HG02642 (cell line): ENCODE measurements at regions not wholly inside any gene's neighbourhood (a gene's known extent, or its start where the extent isn't known, plus 50 kb on each side); places are given as distances from the start of the nearest gene placed in this dataset.
"Not testable (repeated sequence)": the region's sequence is repeated elsewhere in the genome, so short reads cannot be mapped to it uniquely, and the experiment has no call there.

Source experiments
- ATAC-seq: cut with Tn5 transposase; IDR thresholded peaks from one replicate; pipeline ENCODE4 v1.9.1; 2021; ENCODE audit warnings: mild to moderate bottlenecking; ENCODE audit not compliant: unreplicated experiment, poor library complexity

DNA sequence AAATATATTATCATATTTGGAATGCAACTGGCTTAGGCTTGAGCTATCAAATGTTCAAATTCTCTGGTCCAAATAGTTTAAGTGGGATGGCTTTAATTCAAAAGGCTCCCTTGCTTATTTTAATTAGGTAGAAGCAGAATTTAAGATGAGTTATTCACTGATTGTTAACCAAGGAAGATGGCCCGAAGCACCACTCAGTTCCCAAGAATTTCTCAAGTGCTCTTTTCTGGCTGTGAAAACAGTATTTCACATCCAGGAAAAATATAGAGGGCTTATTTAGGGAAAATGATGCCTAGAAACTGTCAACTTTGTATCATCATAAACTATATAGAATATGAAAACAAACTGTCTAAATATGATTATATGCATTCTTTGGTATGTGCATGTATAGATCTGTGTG is 246.5 kb upstream of the SFRP2 start:
- no peak for ATAC-seq

DNA sequence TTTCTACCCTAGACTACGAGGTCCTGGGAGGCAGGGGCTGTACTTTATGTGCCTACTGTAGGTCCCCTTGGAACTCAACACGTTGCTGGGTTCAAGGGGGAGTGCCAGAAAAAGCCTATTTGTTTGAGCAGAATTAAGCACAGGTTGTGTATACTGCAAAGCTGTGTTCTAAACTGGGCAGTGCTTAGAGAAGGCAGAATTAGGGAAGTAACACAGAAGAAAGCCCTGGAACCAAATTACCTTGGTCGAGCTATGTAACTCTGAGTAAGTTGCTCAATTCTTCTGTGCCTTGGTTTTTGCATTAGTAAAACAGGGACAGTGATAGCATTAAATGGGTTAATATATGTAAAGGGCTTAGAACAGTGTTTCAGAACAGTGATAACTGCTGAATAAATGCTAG is 245.0 kb upstream of the SFRP2 start:
- no peak for ATAC-seq

DNA sequence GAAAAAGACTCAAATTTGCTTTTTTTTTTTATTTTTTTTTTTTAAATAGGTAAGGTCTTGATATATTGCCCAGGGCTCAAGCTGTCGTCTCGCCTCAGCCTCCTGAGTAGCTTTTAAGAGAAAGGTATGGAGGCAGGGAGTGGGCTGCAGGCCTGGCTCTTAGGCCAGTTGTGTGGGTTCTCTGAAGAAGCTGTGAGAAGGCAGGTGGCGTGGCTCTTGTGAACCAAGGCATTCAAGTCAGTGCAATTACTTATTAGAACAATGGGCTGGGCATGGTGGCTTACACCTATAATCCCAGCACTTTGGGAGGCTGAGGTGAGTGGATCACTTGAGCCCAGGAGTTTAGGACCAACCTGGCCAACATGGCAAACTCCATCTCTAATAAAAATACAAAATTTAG is 244.0 kb upstream of the SFRP2 start:
- no peak for ATAC-seq

DNA sequence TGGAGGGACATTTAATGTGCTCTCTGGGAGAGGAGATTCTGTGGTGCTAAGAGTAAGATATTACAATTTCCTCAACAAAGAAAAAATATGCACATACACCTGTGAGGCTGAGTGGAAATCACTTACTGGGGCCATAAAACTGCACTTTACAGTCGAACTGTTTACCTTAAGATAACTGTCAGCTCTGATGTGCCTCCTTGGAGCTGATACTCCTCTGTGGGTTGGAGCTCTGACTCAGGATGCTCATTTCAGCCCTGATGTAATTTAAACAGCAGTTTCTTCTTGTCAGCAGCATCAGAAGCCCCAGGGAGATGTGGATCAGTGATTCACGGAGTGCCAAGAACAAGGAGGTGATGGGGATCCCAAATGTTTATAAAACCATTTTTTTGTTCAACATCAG is 241.9 kb upstream of the SFRP2 start:
- no peak for ATAC-seq

DNA sequence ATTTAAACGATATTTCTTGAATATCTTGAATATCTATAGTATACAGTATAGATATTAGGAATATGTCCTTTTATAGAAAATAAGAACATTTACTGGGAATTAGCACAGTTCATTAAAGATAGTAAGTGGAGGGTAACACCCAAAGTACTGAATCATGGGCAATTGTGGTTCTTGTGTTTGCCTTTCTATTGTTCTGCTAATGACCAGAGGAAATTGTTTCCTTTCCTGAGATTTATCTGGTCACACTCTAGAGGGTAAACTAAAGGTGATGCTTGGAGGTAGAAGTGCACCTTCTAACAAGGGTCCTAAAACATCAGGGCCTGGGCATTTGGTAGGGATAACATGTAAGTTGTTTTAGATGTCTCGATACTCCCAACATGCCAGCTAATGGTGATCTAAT is 241.3 kb upstream of the SFRP2 start:
- ATAC-seq = no peak

DNA sequence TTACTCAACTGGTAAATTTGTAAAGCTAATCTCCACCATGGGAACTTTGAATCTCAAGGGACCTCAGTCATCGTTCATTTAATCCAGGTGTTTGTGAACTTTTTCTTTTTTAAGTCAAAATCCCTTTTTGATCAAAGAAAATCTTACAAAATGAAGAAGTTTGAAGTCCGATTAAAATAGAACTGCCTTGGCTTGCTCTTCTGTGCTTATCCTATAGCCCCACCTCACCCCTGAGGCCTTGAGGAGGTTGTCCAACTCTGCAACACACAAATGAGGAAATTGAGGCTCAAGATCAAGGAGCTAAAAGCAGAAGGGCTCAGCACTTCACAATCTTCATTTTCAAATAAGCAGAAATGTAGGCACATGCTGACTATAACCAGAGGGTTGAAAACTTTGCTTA is 240.3 kb upstream of the SFRP2 start:
- no peak for ATAC-seq

DNA sequence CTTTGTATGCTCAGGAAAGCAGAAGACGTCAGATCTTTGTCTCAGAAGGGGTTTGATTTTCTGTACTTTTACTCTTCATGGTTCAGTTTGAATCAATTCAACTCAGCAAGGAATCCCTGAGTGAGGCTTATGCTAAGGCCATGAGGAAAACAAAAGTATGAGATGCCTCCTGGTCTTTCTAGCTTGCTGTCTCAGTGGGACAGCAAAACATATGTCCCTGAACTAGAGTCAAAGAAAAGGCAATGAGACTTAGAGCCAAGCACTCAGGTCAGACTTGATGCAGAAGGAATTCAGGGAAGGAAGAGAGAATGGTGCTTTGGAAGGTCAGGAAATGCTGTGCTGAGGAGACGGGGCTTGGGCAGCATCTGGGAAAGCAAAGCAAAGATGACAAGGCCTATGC is 236.2 kb upstream of the SFRP2 start:
- no peak for ATAC-seq

DNA sequence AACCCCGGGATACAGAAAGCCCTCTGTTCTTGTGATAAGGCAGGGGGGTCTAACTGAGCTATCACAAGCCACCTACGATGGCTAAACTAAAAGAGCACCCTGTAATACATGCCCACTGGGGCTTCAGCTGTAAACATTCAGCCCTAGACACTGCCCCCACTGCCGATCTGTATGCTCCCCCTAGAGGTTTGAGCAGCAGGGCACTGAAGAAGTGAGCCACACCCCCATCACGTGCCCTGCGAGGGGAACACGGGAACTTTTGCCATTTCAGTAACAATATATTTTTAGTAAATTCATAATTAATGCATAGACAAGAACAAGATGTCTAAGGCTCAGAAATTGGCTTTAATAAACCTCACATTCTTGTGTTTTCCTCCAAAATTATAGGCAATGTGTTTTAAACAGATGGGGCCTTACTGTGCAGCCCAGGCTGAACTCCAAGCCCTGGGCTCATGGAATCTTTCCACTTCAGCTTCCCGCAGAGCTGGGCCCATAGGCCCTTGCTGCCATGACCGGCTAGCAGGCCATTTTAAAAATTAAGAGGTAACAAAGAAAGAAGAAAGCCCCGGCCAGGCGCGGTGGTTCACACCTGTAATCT is 235.3 kb upstream of the SFRP2 start:
- ATAC-seq = no peak

DNA sequence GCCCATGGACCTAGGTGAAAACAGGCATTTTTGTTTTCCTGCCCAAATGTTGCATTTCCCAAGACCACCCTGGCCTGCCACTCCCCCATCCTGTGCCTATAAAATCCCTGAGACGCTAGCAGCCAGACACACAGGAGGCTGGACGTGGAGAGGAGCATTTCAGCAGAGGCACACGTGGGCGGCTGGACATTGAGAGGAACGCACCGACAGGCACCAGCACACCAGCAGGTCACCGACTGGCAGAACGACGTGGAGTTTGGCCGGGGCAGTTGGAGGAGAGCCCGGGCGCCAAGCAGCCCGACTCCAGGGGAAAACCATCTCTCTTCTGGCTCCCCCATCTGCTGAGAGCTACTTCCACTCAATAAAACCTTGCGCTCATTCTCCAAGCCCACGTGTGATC is 234.8 kb upstream of the SFRP2 start:
- not testable (repeated sequence) for ATAC-seq

DNA sequence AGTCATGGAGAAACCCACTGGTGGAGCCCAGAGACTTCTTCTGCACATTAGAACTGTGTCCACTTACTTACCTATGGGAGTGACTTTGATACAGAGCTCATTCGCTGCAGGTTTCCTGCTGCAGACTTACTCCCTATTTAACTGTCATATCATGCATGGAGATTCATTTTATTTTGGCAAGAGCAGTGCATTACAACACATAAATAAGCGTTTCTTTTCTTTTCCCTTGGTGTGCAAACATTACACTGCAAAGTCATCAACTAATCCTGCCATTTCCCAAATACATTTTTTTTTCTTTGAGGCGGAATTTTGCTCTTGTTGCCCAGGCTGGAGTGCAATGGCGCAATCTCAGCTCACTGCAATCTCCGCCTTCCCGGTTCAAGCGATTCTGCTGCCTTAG is 230.9 kb upstream of the SFRP2 start:
- no peak for ATAC-seq

DNA sequence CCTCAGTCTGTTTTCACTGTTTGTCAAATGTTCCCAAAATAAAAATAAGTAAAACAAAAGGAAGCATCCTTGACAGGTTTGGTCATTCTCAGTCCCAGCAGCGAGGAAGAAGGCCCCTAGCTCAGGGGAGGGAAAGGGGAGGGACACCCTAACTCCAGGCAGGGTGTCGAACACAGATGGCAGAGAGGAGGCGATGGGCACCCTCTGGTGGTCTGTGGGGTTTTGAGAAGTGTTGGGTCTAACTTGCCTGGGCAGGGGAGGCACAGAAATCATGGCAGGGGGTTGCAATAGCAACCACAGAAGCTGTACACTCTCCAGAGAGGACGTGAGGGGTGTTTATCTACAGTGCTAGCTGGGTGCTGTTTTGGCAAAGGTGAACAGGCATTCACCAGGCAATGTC is 229.8 kb upstream of the SFRP2 start:
- ATAC-seq = no peak

DNA sequence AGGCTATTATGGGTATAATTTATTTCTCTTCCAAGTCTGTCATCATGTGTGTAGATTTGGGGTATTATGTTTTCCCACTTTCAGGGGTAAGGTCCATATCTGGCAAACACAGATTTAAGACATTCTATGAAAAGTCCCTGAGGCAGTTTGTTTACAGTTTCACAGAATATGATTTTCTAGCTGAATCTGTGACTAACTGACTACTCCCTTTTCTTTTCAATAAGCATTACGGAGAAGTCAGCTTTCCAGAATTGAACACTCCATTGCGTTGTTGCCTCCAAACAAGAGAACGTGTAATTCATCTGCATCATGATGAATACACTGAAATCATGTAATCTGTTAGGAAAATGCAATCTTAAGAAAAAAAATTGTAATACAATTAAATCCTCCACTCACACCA is 226.7 kb upstream of the SFRP2 start:
- ATAC-seq = no peak

DNA sequence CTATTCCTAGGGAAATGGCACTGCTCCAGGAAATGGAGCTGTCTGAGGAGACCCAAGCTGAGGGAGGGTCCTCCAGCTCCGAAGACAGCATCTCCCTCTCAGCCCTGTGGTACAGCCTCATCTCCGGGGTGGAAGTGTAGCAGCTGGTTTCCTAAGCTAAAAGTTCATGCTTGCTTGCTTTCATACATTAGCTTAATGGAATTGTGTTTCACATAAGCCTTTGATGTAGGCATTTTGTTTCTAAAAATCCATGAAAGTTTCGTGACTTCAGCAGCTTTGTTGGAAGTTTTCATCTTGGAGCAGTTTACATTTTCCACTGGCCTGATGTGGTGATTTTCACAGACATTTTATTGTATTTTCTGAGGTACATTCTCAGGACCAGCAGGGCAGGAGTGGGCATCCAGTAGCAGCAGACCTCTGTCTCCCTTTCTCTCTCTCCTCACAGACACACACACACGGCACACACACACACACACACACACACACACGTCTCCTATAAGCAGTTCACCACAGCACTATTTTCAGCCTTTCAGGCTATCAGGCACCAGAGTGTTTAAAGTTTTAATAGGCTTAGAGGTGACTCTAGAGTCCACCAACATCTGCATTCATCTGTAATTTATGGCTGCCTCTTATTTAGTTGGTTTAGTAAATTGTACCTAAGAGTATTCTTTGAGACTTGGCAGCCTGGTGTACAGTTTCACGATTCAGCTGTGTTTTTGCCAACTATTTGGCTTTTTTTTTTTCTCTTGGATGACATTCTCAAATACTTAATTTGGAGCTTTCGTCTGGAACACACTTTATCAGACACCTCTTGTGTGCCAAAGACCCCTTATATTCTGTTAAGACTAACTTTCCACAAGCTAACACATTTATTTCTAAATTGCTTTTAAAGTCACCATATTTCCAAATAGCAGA is 225.8 kb upstream of the SFRP2 start:
- ATAC-seq = no peak

DNA sequence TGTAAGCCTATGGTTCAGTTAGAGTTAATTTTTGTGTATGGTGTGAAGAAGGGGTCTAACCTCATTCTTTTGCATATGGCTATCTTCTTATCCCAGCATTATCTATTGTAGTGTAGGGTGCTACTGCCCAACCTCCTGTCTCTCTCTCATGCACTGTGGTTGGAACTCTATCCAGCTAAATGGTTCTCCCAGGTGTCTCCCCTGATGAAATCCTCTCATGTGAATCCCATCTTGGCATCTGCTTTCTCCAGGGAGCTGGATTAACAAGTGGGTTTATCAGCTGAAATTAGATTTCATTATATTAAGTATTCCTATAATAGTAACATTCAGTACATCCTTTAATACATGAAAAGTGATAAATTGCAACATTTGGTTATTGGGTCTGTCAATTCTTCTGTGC is 224.7 kb upstream of the SFRP2 start:
- no peak for ATAC-seq

DNA sequence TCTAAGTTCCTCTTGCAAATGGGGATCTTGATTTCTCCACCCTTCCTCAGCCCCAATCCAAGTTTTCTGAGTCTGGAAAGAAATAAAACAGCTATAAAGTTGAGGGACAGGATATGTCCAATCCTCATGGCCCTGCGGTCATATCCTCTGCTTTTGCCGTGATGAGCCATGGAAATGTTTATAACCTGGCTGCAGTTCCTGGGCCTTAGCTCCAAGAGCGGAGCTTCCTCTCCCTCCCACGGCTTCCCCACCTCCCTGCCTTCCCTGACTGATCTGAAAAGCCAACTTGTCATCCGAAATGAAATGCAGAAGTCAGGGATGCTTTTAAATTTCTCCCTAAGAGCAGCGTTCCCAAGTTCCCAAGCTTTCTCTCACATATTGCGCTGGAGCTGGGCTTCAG is 221.5 kb upstream of the SFRP2 start:
- no peak for ATAC-seq

DNA sequence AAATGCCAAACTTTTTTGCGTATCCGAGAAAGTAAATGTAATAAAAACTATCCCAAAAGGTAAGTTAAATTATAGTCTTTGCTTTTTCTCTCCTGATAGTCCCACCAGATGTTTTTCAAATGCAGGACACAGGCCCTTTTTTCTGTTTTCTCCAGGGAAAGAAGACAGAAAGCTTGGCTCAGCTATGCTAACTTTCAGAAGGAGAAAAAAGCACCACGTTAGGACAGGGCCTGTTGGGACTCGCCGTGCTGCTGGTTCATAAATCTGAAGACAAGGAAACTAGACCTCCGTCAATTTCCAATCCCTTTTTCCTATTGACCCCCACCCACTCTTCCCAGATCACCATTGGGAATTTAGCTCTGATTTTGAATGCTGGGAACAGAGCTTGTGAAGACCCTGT is 220.9 kb upstream of the SFRP2 start:
- no peak for ATAC-seq

DNA sequence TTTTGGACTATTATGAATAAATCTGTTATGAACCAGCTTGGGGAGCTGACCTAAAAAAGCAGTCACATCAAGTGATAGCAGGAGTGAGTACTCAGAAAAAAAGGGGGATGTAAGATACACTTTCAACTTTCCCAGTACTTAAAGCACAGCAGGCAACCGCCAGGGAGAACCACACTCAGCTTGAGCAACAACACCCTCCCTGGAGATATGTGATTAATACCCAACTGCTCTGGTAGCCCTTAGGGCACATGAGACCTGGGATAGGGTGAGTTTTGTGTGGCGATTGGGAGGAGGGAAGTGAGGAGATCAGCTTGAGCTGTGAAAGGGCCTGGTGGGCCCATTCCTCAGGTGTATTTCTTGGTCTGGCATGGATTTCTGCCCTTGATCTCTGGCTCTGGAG is 220.3 kb upstream of the SFRP2 start:
- ATAC-seq = no peak

DNA sequence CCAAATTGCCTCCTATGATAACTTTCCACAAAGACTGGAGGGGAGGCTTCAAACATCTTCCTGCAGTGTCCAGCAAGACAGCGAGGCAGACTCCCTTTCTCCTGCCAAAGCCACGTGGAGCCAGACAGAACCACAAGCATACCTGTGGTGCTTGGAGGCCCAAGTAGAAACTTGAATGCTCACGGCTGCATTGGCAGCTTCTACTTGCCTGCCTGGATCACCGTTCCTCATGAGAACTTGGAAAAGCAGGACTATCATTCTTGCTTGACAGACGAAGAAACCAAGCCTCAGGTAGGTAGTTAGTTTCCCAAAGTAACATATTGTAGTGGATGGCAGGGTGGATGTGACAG is 216.3 kb upstream of the SFRP2 start:
- ATAC-seq = no peak

DNA sequence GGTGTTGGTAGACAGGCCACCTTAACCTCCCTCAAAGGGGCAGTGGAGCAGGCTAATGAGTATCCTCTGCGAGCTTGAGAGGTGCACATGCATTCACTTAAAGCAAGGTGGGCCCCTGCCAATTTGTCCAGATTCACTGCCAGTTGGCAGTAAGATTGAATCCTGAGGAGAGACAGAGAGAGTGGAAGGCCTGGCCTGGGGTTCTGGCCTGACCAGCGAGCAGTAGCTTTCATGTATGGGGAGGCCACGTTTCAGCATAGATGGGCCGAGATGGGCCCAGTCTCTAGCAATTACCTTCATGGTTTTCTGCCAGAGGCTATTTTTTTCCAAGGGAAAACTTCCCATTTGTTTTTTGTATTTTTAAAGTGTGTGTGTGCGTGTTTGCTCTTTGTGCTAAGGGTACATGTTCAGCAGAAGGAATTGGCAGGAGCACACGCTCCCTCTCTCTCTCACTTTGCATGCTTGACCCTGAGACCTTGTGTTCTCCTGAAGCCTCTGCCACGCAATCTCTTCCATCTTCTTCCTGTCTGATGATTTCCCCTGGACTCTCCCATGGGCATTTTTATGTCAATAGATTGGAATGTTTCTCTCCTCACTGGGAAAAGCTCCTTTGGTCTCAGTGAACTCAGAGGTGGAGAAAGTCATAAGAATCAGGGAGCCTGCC is 215.8 kb upstream of the SFRP2 start:
- ATAC-seq = no peak

DNA sequence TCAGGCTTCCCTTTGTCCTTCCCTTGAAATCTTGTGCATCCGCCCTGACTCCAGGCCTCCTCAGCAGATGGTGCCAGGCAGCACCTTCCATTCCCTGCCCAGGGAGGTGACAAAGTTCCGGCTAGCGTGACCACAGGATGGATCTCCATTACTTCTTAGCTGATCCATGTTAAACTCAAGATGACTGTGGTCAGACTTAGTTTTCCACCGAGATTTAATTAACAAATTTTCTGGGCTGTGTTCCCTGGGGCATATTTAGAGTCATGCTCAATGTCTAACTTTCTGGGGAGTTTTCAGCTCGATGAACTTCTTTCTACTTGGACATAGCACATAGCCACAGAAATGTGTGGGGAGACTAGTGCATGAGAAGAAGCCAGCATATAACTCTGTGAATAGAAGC is 215.1 kb upstream of the SFRP2 start:
- ATAC-seq = no peak

DNA sequence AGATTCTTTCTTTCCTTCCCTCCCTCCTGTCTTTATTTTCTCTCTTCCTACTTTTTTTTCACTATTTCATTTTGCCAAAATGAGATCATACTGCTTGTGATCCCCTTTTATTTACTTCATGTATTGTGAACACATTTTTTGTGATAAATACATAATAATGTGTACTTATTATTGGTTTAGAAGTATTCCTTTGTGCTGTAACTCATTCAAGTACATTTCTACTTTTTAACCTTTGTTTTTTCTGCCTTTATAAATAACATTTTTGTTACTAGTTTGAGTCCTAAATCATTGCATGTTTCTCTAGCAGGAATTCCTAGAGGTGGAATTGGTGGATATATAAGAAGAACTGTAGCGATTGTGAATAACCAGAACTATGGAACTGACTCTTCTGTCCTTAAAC is 214.5 kb upstream of the SFRP2 start:
- ATAC-seq = no peak

DNA sequence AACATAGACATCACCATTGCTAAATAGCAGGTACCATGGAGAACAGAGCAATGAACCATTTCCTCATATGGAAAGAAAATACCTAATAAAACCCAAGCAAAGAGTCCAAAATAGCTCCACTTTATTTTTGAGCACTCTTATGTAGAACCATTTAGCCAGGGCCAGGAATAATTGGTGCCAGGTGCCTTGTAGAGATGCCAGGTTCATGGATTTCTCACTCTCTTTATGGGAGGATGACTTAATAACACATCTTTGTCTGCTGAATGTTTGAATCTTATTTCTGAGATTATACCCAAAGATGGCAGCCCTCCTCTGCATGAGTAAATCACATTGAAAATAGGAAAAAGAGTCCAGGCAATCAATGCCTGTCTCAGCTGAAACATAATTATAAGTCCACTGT is 212.3 kb upstream of the SFRP2 start:
- no peak for ATAC-seq
